Keratinocyte (primary cell): ENCODE measurements at regions not wholly inside any gene's neighbourhood (a gene's known extent, or its start where the extent isn't known, plus 50 kb on each side); places are given as distances from the start of the nearest gene placed in this dataset.

Source experiments
- CTCF ChIP-seq, 3 experiments: IDR thresholded peaks in 1 of 3; conservative IDR thresholded peaks in 1 of 3; optimal IDR thresholded peaks in 1 of 3; 2 replicates in 2 of 3; 3 replicates in 1 of 3; pipeline versions ENCODE3 to v1.5.1; 2011; ENCODE audit warnings: low read length in 3 of 3, mild to moderate bottlenecking in 3 of 3, moderate library complexity in 2 of 3, control low read depth in 1 of 3, inconsistent platforms in 1 of 3; ENCODE audit not compliant: insufficient read depth in 2 of 3; ENCODE audit errors: extremely low read depth in 1 of 3
- EZH2 ChIP-seq: IDR thresholded peaks from one replicate; pipeline ENCODE4 v1.6.1; 2012; ENCODE audit warnings: inconsistent platforms, mild to moderate bottlenecking, low read length, moderate library complexity

GRCh38 chr1:82724246-82724645 is 923.5 kb downstream of the ADGRL2 start:
- TF ChIP-seq CTCF (optimal IDR thresholded peaks at IDR 0.05 in 1 of 3, IDR thresholded peaks at IDR 0.05 in 1 of 3, conservative IDR thresholded peaks at IDR 0.05 in 1 of 3; ENCODE audit: extremely low read depth in 1 of 3, insufficient read depth in 2 of 3, low read length in 3 of 3) (no peak), EZH2 (no peak)
